Stimulated activated CD4-positive, alpha-beta T cell treated with anti-CD3 and anti-CD28 coated beads, Interleukin-4, amount 100 ng/mL, for 24 hours (primary cell): ENCODE measurements at regions not wholly inside any gene's neighbourhood (a gene's known extent, or its start where the extent isn't known, plus 50 kb on each side); places are given as distances from the start of the nearest gene placed in this dataset.

Source experiments
- DNase-seq: peaks from one replicate; pipeline ENCODE4 v3.0.0-alpha.2; 2020

DNA sequence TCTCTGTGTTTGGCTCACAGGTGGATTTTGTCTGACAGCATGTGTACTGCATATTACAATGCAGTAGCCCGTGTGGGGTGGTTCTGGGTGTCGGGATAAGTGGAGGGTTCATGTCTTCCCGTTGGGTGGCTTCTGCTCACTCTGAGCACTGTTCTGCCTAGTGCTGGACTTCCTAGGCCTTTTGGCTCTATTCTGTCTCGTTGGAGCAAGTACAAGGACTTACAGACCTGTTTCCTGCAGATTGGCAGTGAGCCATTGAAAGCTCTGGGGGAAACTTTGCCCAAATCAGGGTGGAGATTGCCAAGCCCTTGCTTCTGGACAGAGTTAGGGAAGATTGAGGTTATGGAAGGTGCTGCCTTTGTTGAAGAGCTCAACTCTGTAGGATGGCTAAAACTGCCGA is 91.1 kb upstream of the SLC4A4 start:
- no peak for DNase-seq

DNA sequence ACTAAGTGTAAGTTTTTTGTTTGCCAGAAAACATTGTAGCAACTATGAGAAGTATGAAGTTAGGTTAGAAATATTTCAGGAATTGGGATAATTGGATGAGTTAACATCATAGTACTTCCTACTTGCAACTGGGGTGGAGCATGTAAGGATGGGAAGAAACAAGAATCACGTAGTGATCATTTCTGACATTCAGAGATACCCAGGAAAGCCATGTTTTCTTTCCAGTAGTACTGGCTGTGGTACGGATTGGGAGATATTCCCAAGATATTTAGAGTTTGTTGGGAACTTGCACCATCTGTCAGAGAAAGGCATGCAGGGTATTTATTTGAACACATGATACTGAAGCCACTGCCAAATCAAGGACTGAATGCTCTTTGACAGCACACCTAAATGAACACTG is 87.6 kb upstream of the SLC4A4 start:
- no peak for DNase-seq

DNA sequence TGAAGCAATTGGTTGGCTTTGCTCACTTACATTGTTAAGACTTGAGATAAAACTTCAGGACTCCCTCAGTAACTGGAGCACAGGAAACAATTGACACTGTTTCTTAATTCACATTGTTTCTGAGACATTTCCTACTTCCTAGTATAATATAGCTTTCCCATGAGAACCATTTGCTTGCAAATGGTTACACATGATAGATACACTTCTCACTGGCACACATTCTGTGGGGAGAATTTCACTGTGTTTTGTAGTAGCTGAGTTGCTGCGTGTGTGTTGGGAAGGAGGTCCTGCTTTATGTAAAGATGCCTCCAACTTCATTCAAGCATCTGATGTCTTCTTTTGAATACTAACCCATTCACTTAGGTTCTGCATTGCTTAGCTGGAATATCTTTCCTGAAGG is 85.3 kb upstream of the SLC4A4 start:
- no peak for DNase-seq

- DNase-seq, result no peak
These were observed 84.3 kb upstream of the SLC4A4 start for GRCh38 chr4:71254451-71255012.

- DNase-seq, result no peak
These were observed 82.8 kb upstream of the SLC4A4 start for GRCh38 chr4:71255976-71256375.

DNA sequence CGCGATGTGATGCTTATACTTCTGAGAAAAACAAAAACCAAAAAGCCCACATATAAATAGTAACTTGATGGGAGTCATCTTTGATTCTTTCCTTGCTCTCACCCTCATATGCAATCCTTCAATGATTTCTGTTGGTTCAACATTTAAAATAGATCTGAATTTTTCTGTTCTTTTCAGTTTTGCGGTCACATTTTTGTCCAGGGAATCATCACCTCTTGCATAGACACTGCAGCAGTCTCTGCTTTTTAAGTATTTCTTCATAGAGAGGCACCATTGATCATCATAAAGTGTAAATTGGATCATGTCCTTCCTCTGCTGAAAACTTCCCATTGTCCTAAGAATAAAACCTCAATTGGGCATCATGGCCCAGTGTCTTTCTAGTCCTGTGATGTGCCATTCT is 81.1 kb upstream of the SLC4A4 start:
- DNase-seq, result no peak

DNA sequence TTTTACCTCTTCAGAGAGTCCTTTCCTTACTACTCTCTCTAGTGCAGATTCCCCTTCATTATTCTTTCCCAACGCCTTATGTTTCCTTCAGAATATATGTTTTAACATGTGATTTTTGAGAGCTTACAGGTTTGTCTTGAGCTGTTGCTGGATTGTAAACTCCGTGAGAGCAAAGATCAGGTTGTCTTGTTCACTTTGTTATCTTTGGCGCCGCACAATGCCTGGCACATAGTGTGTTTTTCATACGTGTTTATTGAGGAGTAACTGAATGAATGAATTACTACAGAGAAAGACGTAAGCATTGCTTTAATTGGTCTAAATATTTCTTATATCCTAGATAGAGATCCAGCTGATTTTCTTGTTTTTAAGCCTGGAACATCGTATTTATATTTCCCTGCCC is 80.5 kb upstream of the SLC4A4 start:
- no peak for DNase-seq

GRCh38 chr4:71259280-71259679 is 79.5 kb upstream of the SLC4A4 start:
- no peak for DNase-seq

- DNase-seq, result no peak
These were observed 78.9 kb upstream of the SLC4A4 start for GRCh38 chr4:71259911-71260331.

- no peak for DNase-seq
These were observed 78.3 kb upstream of the SLC4A4 start for GRCh38 chr4:71260544-71260943.

- no peak for DNase-seq
These were observed 77.8 kb upstream of the SLC4A4 start for GRCh38 chr4:71261001-71261400.

DNA sequence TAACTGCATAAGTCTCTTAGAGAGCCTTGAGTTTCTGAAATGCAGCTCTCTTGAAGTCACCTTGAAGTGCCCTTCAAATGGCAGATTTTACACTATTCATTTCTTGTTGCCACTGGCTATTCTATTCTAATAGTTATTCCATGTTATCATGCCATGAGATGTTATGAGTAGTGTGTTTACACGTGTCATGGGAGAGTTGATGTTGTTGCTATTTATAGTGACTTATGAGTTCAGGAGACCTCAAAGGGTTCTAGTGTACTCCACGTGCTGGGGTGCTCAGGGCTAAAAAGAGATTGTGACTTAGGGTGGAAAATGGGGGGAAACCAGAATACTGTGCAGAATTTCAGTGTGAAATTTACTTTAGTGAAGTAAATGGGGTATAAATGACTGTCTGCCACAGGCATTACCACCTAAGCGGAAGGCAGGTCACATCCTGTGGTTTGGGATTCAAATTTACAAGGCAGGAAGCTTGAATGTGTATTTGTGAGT is 77.1 kb upstream of the SLC4A4 start:
- no peak for DNase-seq

DNA sequence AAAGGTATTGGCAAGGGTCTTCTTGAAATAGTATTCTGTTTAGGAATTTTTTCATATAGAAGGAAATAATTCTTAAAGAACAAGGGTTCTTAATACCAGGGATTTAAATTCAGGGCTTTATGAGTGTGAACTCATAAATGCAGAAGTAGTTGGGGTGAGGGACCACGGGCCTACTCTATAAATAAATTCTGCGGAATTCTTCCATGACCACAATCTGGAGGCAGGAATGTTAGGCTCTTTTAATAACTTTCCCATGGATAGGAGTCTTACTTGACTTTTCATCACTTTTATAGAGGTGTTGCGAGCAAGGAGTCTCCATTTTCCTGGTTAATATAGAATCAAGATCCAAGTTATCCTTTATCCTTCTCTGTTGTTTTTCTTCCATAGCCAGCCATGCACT is 76.7 kb upstream of the SLC4A4 start:
- DNase-seq, result no peak

DNA sequence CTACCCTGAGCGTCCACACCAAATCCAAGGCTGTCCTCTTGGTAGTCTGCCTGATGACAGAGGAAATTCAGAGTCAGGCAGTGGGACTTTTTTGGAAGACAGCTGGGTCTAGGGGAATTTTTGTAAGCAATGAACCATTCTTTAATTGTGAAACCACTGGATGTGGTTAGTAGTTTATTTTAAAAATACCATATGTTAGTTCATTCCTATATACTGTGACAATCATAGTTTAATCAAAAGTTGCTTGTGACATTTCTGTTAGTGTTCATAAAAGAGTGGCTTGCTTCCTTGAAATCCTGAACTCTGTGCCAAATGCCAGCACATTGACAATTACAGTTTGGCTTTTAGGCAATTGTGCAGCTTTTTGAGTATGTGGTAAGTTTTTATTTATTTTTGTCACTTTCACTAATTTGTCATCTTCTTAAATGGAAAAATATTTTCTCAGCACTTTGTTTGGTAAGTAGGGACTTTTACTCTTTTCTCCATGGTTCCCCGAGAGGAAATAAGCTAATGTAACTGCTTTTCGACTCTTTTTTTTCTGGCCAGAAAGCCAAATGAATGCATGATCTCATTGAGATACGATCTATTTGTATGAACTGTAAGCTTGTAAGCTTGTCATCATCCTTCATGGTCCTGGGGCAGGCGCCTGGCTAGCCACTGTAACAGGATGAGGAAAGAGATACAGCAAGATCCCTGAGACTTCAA is 72.6 kb upstream of the SLC4A4 start:
- no peak for DNase-seq

DNA sequence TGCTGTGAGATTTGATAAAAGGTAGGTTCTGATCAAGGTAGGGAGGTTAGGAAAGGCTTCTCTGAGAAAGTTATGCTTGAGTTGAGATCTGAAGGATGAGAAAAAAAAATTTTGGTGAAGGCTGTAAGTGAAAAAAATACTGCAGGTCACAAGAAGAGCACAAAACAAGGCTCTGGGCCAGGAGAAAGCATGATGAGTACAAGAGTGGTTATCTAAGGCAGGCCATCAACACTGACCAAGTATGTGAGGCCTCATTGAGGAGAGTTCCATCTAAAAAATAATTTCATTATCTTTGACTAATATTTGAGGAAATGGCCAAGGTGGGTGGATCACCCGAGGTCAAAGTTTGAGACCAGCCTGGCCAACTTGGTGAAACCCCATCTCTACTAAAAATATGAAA is 71.6 kb upstream of the SLC4A4 start:
- DNase-seq, result no peak

GRCh38 chr4:71268166-71268565 is 70.7 kb upstream of the SLC4A4 start:
- no peak for DNase-seq

- no peak for DNase-seq
These were observed 69.6 kb upstream of the SLC4A4 start for GRCh38 chr4:71269233-71269632.

DNA sequence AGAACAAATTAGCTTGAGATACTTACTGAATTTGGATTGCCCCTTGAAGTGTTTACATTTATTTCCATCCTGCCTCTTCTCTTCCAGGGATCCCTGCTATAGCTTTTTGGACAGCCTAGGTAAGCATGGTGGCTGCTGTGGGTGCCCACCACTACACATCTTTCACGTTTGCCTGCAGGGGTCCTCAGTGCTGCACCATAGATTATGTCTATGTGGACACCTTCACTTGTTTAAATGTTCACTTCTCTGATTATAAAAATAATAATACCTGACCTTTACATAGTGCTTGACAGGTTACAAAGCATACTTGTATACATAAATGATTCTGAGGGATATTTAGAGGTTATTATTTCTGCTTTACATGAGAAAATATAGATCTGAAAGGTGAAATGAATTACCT is 67.9 kb upstream of the SLC4A4 start:
- DNase-seq, result no peak

DNA sequence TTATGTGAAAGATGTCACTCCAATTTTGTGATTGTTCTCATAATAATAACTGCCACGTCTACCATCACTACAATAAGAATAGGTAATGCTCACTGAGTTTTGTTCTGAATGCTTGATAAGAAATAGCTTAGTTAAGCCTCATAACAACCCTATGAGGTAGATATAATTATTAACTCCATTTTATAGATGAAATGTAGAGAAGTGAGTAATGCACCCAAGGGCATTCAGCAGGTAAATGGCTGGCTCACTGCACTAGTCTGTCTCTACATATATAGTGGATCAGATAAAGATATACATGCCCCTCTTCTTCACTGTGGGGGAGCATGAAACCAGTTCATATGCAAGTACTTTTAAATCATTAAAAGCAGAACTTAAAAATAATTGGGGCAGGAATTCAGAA is 65.8 kb upstream of the SLC4A4 start:
- no peak for DNase-seq

DNA sequence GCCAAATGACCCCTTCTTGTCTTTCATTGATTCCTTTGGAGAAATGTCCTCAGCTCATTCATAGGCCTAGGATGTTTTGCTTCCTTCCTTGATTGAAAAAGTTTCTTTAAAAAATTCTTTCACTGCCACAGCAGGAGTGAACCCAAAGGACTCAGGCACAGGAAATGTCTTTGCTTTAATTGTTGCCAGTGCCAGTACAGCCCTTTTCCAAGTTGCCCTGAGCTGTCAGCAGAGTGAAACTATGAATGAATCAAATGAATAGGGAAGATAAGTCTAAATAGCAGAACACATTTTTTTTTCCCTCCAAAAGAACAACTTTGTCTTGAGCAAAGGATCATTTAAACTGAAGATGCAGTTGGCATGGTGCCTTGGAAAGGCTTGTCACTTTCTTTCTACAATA is 63.8 kb upstream of the SLC4A4 start:
- DNase-seq, result no peak

- DNase-seq, result no peak
These were observed 63.2 kb upstream of the SLC4A4 start for GRCh38 chr4:71275570-71275969.

- no peak for DNase-seq
These were observed 61.5 kb upstream of the SLC4A4 start for GRCh38 chr4:71277353-71277752.

- no peak for DNase-seq
These were observed 55.1 kb upstream of the SLC4A4 start for GRCh38 chr4:71283642-71284257.

GRCh38 chr4:71287305-71287704 is 51.5 kb upstream of the SLC4A4 start:
- no peak for DNase-seq

- no peak for DNase-seq
These were observed 49.9 kb upstream of the SLC4A4 start for GRCh38 chr4:71288875-71289274.
